Mesenchymal stem cell (in vitro differentiated cells and primary cell): ENCODE measurements at regions not wholly inside any gene's neighbourhood (a gene's known extent, or its start where the extent isn't known, plus 50 kb on each side); places are given as distances from the start of the nearest gene placed in this dataset.
"Not testable (repeated sequence)": the region's sequence is repeated elsewhere in the genome, so short reads cannot be mapped to it uniquely, and the experiment has no call there.

ENCODE experiments used
- DNase-seq: peaks from one replicate; pipeline ENCODE4 v3.0.0-alpha.2; 2013
- H2AFZ ChIP-seq: one replicate; pipeline ENCODE4 v1.6.1; 2013; ENCODE audit warnings: low read depth, mild to moderate bottlenecking, control low read depth, inconsistent platforms, low read length, moderate library complexity
- H2AK5ac ChIP-seq: 2 replicates; pipeline ENCODE4 v1.6.1; 2013; ENCODE audit warnings: low read length, moderate library complexity, mild to moderate bottlenecking, inconsistent platforms; ENCODE audit not compliant: severe bottlenecking
- H2BK120ac ChIP-seq: one replicate; pipeline ENCODE4 v1.6.1; 2013; ENCODE audit warnings: low read depth, mild to moderate bottlenecking, inconsistent platforms, low read length, moderate library complexity
- H2BK12ac ChIP-seq, 2 experiments: one replicate each; pipeline ENCODE4 v1.6.1; 2013; ENCODE audit warnings: inconsistent platforms in 2 of 2, low read length in 2 of 2, mild to moderate bottlenecking in 2 of 2, moderate library complexity in 2 of 2, control low read depth in 1 of 2
- H2BK15ac ChIP-seq: one replicate; pipeline ENCODE4 v1.6.1; 2013; ENCODE audit warnings: mild to moderate bottlenecking, low read depth, inconsistent platforms; ENCODE audit not compliant: poor library complexity, severe bottlenecking
- H2BK5ac ChIP-seq: 2 replicates; pipeline ENCODE4 v1.6.1; 2013; ENCODE audit warnings: low read depth, mild to moderate bottlenecking, low read length, control low read depth, inconsistent platforms; ENCODE audit not compliant: poor library complexity, severe bottlenecking
- H3K14ac ChIP-seq, 2 experiments: one replicate each; pipeline ENCODE4 v1.6.1; 2013; ENCODE audit warnings: inconsistent platforms in 2 of 2, low read length in 2 of 2, control low read depth in 1 of 2, mild to moderate bottlenecking in 1 of 2, moderate library complexity in 1 of 2
- H3K18ac ChIP-seq, 2 experiments: one replicate each; pipeline ENCODE4 v1.6.1; 2013; ENCODE audit warnings: inconsistent platforms in 2 of 2, low read length in 2 of 2, control low read depth in 1 of 2, low read depth in 1 of 2, mild to moderate bottlenecking in 1 of 2
- H3K23ac ChIP-seq, 2 experiments: one replicate each; pipeline ENCODE4 v1.6.1; 2013; ENCODE audit warnings: inconsistent platforms in 2 of 2, low read length in 2 of 2, mild to moderate bottlenecking in 2 of 2, moderate library complexity in 2 of 2, control low read depth in 1 of 2
- H3K27ac ChIP-seq: 2 replicates; pipeline ENCODE4 v1.5.1; 2013; ENCODE audit warnings: mild to moderate bottlenecking, moderate library complexity, low read length, control low read depth, inconsistent platforms; ENCODE audit not compliant: poor library complexity, severe bottlenecking
- H3K27me3 ChIP-seq, 2 experiments: 2 replicates each; pipeline versions ENCODE4 v1.6.1 to v1.7.0; 2013; ENCODE audit warnings: low read length in 2 of 2, mild to moderate bottlenecking in 2 of 2, moderate library complexity in 2 of 2, control low read depth in 1 of 2, inconsistent platforms in 1 of 2; ENCODE audit not compliant: control insufficient read depth in 1 of 2, insufficient read depth in 1 of 2
- H3K36me3 ChIP-seq, 2 experiments: 2 replicates each; pipeline versions ENCODE4 v1.6.1 to v1.7.0; 2013; ENCODE audit warnings: low read length in 2 of 2, control low read depth in 1 of 2, inconsistent platforms in 1 of 2, low read depth in 1 of 2, mild to moderate bottlenecking in 1 of 2; ENCODE audit not compliant: insufficient read depth in 2 of 2, control insufficient read depth in 1 of 2
- H3K4ac ChIP-seq, 2 experiments: one replicate each; pipeline ENCODE4 v1.6.1; 2013; ENCODE audit warnings: inconsistent platforms in 2 of 2, low read length in 2 of 2, mild to moderate bottlenecking in 2 of 2, moderate library complexity in 2 of 2, control low read depth in 1 of 2, low read depth in 1 of 2
- H3K4me1 ChIP-seq: 2 replicates; pipeline ENCODE4 v1.6.1; 2013; ENCODE audit warnings: low read depth, low read length, control low read depth; ENCODE audit not compliant: control insufficient read depth, insufficient read depth
- H3K4me2 ChIP-seq: 2 replicates; pipeline ENCODE4 v1.6.1; 2013; ENCODE audit warnings: low read length, mild to moderate bottlenecking, inconsistent platforms; ENCODE audit not compliant: poor library complexity, severe bottlenecking
- H3K4me3 ChIP-seq, 2 experiments: 2 replicates each; pipeline versions ENCODE4 v1.5.1 to v1.7.0; 2013; ENCODE audit warnings: low read length in 2 of 2, mild to moderate bottlenecking in 2 of 2, control low read depth in 1 of 2, low read depth in 1 of 2; ENCODE audit not compliant: insufficient read depth in 1 of 2
- H3K79me1 ChIP-seq: replicated peaks from 2 replicates; pipeline ENCODE4 v1.6.1; 2013; ENCODE audit warnings: mild to moderate bottlenecking, control low read depth, low read length, inconsistent platforms; ENCODE audit not compliant: poor library complexity, severe bottlenecking
- H3K9ac ChIP-seq: 2 replicates; pipeline ENCODE4 v1.7.0; 2013; ENCODE audit warnings: mild to moderate bottlenecking, low read length, moderate library complexity
- H3K9me3 ChIP-seq: 2 replicates; pipeline ENCODE4 v1.7.0; 2013; ENCODE audit warnings: mild to moderate bottlenecking, low read length; ENCODE audit not compliant: control insufficient read depth
- H4K8ac ChIP-seq: one replicate; pipeline ENCODE4 v1.6.1; 2013; ENCODE audit warnings: inconsistent platforms, mild to moderate bottlenecking, low read length, moderate library complexity
- H4K91ac ChIP-seq: one replicate; pipeline ENCODE4 v1.6.1; 2013; ENCODE audit warnings: mild to moderate bottlenecking, low read length, inconsistent platforms
- WGBS: methylation state at CpG from one replicate; pipeline ENCODE4 v1.1.7; 2013; ENCODE audit warnings: mixed read lengths; 5-methylcytosine and 5-hydroxymethylcytosine counted together

- DNase-seq: peak; percentile 13
- Histone ChIP-seq H2AK5ac (no peak overlapping the region), H4K91ac (no peak overlapping the region), H2BK5ac (no peak overlapping the region), H2BK12ac (no peak overlapping the region), H3K79me1 (no peaks in the 10 kb centered on the region), H2AFZ (no peak overlapping the region), H3K23ac (no peak overlapping the region), H3K9me3 (no peaks in the 10 kb centered on the region), H3K27ac (no peak overlapping the region), H3K27me3 (no peaks in the 10 kb centered on the region), H3K4me3 (peak overlapping the region in 1 of 2 experiments; percentile 73), H3K4me2 (no peak overlapping the region), H2BK120ac (no peak overlapping the region), H3K14ac (no peak overlapping the region), H4K8ac (no peak overlapping the region), H3K4ac (no peak overlapping the region), H3K18ac (no peak overlapping the region), H3K4me1 (no peaks in the 10 kb centered on the region), H3K9ac (peak overlapping the region; percentile 72), H3K36me3 (no peaks in the 10 kb centered on the region), H2BK15ac (no peak overlapping the region)
- WGBS: 84% methylated on average over 5 of the region's 7 CpGs
Observed at GRCh38 chr6:132115714-132116366, 164.7 kb upstream of the CCN2 start.

- Histone ChIP-seq H3K4me3 (no peak overlapping the region), H3K9me3 (peaks cover 8% of the 10 kb centered on the region), H3K27ac (no peak overlapping the region), H3K4ac (no peak overlapping the region), H3K79me1 (no peaks in the 10 kb centered on the region), H2AK5ac (no peak overlapping the region), H3K36me3 (no peaks in the 10 kb centered on the region), H3K27me3 (no peaks in the 10 kb centered on the region), H3K14ac (no peak overlapping the region), H3K4me1 (no peaks in the 10 kb centered on the region), H3K23ac (no peak overlapping the region), H2BK5ac (no peak overlapping the region), H2BK12ac (no peak overlapping the region), H3K18ac (no peak overlapping the region), H2AFZ (no peak overlapping the region), H2BK120ac (no peak overlapping the region), H4K91ac (no peak overlapping the region), H3K9ac (no peak overlapping the region), H4K8ac (no peak overlapping the region), H3K4me2 (no peak overlapping the region), H2BK15ac (no peak overlapping the region)
- no peak for DNase-seq
- WGBS: 91% methylated on average over 8 of the region's 8 CpGs
Observed at GRCh38 chr6:132114201-132114825, 163.1 kb upstream of the CCN2 start.

- not testable (repeated sequence) for H2AK5ac ChIP-seq, H3K4me3 ChIP-seq, H2BK120ac ChIP-seq, H4K91ac ChIP-seq, H3K4ac ChIP-seq, H2BK15ac ChIP-seq, H2BK12ac ChIP-seq, H2AFZ ChIP-seq, H3K4me2 ChIP-seq, H3K27ac ChIP-seq, DNase-seq, H4K8ac ChIP-seq, H3K9ac ChIP-seq, H3K27me3 ChIP-seq, H3K18ac ChIP-seq, H3K14ac ChIP-seq, H2BK5ac ChIP-seq, H3K79me1 ChIP-seq, H3K23ac ChIP-seq, H3K36me3 ChIP-seq, H3K4me1 ChIP-seq
- peaks cover 19% of the 10 kb centered on the region for H3K9me3 ChIP-seq
- 76% methylated on average over 6 of the region's 6 CpGs for WGBS
Observed at GRCh38 chr6:132109752-132110151, 158.6 kb upstream of the CCN2 start.

GRCh38 chr6:132107896-132108295 is 156.7 kb upstream of the CCN2 start:
- H2AFZ ChIP-seq: no peak overlapping the region
- H2BK15ac ChIP-seq: no peak overlapping the region
- no peak overlapping the region for H3K23ac ChIP-seq
- H3K4me1 ChIP-seq: no peaks in the 10 kb centered on the region
- H3K4me3 ChIP-seq: no peak overlapping the region
- H2BK12ac ChIP-seq: no peak overlapping the region
- no peak overlapping the region for H3K18ac ChIP-seq
- WGBS: 58% methylated on average over 2 of the region's 2 CpGs
- no peak overlapping the region for H4K91ac ChIP-seq
- H3K36me3 ChIP-seq: no peaks in the 10 kb centered on the region
- H2BK5ac ChIP-seq: no peak overlapping the region
- H3K79me1 ChIP-seq: no peaks in the 10 kb centered on the region
- H3K27ac ChIP-seq: no peak overlapping the region
- no peak overlapping the region for H3K14ac ChIP-seq
- peaks cover 19% of the 10 kb centered on the region for H3K9me3 ChIP-seq
- no peak overlapping the region for H2AK5ac ChIP-seq
- H4K8ac ChIP-seq: no peak overlapping the region
- H3K4me2 ChIP-seq: no peak overlapping the region
- no peak overlapping the region for H2BK120ac ChIP-seq
- H3K27me3 ChIP-seq: no peaks in the 10 kb centered on the region
- H3K4ac ChIP-seq: no peak overlapping the region
- H3K9ac ChIP-seq: no peak overlapping the region
- no peak for DNase-seq
